Duodenal mucosa (tissue), 2 donors: ENCODE measurements at regions not wholly inside any gene's neighbourhood (a gene's known extent, or its start where the extent isn't known, plus 50 kb on each side); places are given as distances from the start of the nearest gene placed in this dataset.
"Not testable (repeated sequence)": the region's sequence is repeated elsewhere in the genome, so short reads cannot be mapped to it uniquely, and the experiment has no call there.

Source experiments
- H3K27ac ChIP-seq: one replicate; pipeline ENCODE4 v1.7.0; 2013; ENCODE audit warnings: low read depth, low read length
- H3K27me3 ChIP-seq, 2 donors: one replicate each; pipeline ENCODE4 v1.7.0; 2013; ENCODE audit warnings: low read length in 2 of 2, control low read depth in 1 of 2; ENCODE audit not compliant: insufficient read depth in 2 of 2, control insufficient read depth in 1 of 2
- H3K36me3 ChIP-seq, 2 donors: one replicate each; pipeline ENCODE4 v1.7.0; 2013; ENCODE audit warnings: low read length in 2 of 2, control low read depth in 1 of 2; ENCODE audit not compliant: insufficient read depth in 2 of 2, control insufficient read depth in 1 of 2
- H3K4me1 ChIP-seq, 2 donors: one replicate each; pipeline ENCODE4 v1.7.0; 2013; ENCODE audit warnings: low read length in 2 of 2, control low read depth in 1 of 2; ENCODE audit not compliant: insufficient read depth in 2 of 2, control insufficient read depth in 1 of 2
- H3K4me3 ChIP-seq, 2 donors: one replicate each; pipeline ENCODE4 v1.7.0; 2013; ENCODE audit warnings: low read length in 2 of 2, low read depth in 1 of 2
- H3K9ac ChIP-seq, 2 donors: one replicate each; pipeline ENCODE4 v1.7.0; 2013; ENCODE audit warnings: low read length in 2 of 2, low read depth in 1 of 2
- H3K9me3 ChIP-seq, 2 donors: one replicate each; pipeline ENCODE4 v1.7.0; 2013; ENCODE audit warnings: low read length in 2 of 2, control low read depth in 1 of 2; ENCODE audit not compliant: control insufficient read depth in 1 of 2

- Histone ChIP-seq H3K27ac (no peak overlapping the region), H3K9me3 (no peaks in the 10 kb centered on the region), H3K9ac (no peak overlapping the region), H3K4me1 (no peaks in the 10 kb centered on the region), H3K36me3 (no peaks in the 10 kb centered on the region), H3K4me3 (no peak overlapping the region), H3K27me3 (no peaks in the 10 kb centered on the region)
Observed at GRCh38 chr3:164341086-164341485, 737.2 kb downstream of the SI start.

DNA sequence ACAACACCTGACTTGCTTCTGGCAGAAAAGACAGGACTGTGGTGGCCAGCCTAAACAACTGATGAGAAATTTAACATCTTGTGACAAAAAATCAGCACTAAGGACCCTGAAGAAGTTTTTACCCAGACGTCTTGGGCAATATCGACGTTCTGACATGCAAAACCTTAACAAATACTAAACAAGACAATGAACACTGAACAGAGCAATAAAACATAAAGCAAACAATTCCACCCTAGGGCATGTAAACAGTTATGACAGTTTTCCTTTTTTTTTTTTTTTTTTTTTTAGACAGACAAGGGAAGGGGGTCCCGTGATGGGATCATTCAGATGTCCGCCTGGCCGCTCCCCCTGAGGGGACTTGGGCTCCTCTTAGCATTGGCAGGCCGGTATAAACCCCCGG lies 738.0 kb downstream of the SI start:
- H3K9me3 ChIP-seq = no peaks in the 10 kb centered on the region
- no peak overlapping the region for H3K4me3 ChIP-seq
- H3K27ac ChIP-seq = no peak overlapping the region
- H3K27me3 ChIP-seq = no peaks in the 10 kb centered on the region
- no peak overlapping the region for H3K9ac ChIP-seq
- H3K36me3 ChIP-seq = no peaks in the 10 kb centered on the region
- no peaks in the 10 kb centered on the region for H3K4me1 ChIP-seq

DNA sequence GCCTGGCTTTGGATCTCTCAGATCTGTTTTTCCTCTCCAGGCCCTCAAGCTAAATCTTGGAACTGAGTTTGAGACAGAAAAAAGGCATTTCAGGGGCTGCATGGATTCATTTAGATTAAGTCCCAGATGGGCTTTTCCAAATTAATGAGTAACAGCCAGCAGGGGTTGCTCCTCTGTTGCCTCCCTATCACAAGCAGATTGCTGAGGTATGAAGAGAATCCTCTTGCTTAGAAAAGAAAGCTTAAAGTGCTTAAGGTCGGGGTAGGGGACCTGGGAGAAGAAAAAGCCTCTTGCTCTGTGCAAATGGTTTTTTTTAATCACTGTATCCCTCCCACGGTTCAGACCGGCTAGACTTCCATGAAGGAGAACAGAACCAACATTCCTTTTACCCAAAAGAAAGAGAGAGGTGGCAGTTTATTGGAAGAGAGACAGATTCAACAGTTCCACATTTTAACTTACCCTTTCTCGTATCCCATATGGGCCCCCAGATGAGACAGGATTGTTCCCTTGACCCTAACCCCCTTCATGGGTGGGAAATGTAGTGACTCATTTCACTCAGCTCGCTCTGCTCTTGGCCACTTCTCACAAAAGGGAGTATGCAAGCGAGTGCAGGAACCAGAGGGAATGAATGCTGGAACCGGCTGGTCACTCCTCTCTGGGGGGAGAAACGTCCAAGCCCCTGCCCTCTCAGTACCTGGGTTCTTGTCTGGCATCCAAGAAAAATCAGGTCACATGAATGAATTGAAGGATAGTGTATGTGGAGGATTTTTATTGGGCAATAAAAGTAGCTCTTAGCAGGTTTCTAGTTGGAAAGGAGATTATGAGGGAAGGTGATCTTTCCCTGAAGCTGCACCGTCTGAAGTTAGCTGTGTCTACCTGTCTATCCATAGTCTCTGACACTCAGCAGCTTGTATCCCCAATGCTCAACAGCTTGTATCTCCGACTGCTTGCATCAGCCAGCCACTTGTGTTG lies 745.2 kb downstream of the SI start:
- no peaks in the 10 kb centered on the region for H3K36me3 ChIP-seq
- no peak overlapping the region for H3K27ac ChIP-seq
- no peaks in the 10 kb centered on the region for H3K9me3 ChIP-seq
- H3K4me1 ChIP-seq = no peaks in the 10 kb centered on the region
- H3K27me3 ChIP-seq = no peaks in the 10 kb centered on the region
- no peak overlapping the region for H3K4me3 ChIP-seq
- no peak overlapping the region for H3K9ac ChIP-seq

- H3K4me1 ChIP-seq = no peaks in the 10 kb centered on the region
- H3K4me3 ChIP-seq = no peak overlapping the region
- no peak overlapping the region for H3K27ac ChIP-seq
- H3K36me3 ChIP-seq = no peaks in the 10 kb centered on the region
- no peaks in the 10 kb centered on the region for H3K27me3 ChIP-seq
- no peak overlapping the region for H3K9ac ChIP-seq
- no peaks in the 10 kb centered on the region for H3K9me3 ChIP-seq
Observed at GRCh38 chr3:164326714-164327113, 751.6 kb downstream of the SI start.

DNA sequence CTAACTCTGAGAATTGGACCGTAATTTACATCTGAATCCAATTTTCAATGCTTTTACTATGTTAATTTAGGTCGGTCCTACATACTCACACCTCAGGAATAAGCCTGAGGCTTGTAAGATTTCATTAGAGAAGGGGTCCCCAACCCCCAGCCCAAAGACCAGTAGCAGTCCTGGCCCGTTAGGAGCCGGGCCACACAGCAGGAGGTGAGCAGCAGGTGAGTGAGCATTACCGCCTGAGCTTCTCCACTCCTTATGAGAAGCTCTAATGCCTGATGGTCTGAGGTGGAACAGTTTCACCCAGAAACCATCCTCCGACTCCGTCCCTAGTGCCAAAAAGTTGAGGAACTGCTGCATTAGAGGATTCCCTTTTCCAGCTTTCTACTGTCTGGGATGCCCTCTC lies 757.3 kb downstream of the SI start:
- H3K27me3 ChIP-seq = no peaks in the 10 kb centered on the region
- H3K27ac ChIP-seq = no peak overlapping the region
- no peaks in the 10 kb centered on the region for H3K9me3 ChIP-seq
- no peaks in the 10 kb centered on the region for H3K36me3 ChIP-seq
- no peak overlapping the region for H3K4me3 ChIP-seq
- no peak overlapping the region for H3K9ac ChIP-seq
- H3K4me1 ChIP-seq = no peaks in the 10 kb centered on the region

DNA sequence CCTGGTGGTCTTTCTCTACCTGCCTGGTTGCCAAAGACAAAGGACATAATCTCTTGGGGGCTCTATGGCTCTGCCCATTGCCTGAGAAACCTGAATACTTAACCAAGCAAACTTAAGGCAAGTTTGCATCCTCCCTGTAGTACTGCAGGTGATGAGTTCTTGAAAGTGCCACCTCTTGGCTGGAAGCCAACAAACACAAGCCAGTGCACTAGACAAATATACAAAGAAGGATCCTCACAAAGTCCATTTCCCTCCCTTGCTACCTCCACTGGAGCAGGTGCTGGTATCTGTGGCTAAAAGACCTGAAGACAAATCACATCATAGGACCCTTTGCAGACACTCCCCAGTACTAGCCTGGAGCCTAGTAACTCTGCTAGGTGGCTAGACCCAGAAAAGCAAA lies 772.3 kb downstream of the SI start:
- no peaks in the 10 kb centered on the region for H3K36me3 ChIP-seq
- H3K27ac ChIP-seq = no peak overlapping the region
- no peaks in the 10 kb centered on the region for H3K4me1 ChIP-seq
- no peak overlapping the region for H3K4me3 ChIP-seq
- no peak overlapping the region for H3K9ac ChIP-seq
- H3K27me3 ChIP-seq = no peaks in the 10 kb centered on the region
- peaks cover 0 to 3% of the 10 kb centered on the region in 2 donors for H3K9me3 ChIP-seq

DNA sequence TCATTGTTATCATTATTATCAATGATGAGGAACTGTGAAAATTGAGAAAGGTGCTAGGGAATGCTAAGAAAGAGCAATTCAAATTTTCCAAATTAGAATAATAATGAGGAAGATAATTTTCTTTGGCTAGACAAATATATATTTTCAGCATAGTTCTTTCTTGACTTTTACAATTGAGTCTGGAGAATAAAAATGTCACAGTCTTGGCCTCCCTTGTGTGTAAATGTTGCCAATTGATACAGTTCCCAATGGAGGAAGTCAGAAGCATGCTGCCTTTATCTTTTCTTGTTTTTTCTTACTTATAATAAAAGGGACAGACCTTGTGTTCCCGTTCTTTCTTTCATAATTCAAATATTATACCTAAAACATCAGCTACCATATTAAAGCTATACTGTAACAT lies 774.4 kb downstream of the SI start:
- no peaks in the 10 kb centered on the region for H3K27me3 ChIP-seq
- H3K36me3 ChIP-seq = no peaks in the 10 kb centered on the region
- H3K9me3 ChIP-seq = no peaks in the 10 kb centered on the region
- H3K4me3 ChIP-seq = no peak overlapping the region
- H3K9ac ChIP-seq = no peak overlapping the region
- H3K27ac ChIP-seq = no peak overlapping the region
- no peaks in the 10 kb centered on the region for H3K4me1 ChIP-seq

- no peak overlapping the region for H3K27ac ChIP-seq
- no peaks in the 10 kb centered on the region for H3K4me1 ChIP-seq
- H3K27me3 ChIP-seq = no peaks in the 10 kb centered on the region
- H3K36me3 ChIP-seq = no peaks in the 10 kb centered on the region
- H3K4me3 ChIP-seq = no peak overlapping the region
- H3K9me3 ChIP-seq = no peaks in the 10 kb centered on the region
- H3K9ac ChIP-seq = no peak overlapping the region
Observed at GRCh38 chr3:164302622-164303021, 775.7 kb downstream of the SI start.

DNA sequence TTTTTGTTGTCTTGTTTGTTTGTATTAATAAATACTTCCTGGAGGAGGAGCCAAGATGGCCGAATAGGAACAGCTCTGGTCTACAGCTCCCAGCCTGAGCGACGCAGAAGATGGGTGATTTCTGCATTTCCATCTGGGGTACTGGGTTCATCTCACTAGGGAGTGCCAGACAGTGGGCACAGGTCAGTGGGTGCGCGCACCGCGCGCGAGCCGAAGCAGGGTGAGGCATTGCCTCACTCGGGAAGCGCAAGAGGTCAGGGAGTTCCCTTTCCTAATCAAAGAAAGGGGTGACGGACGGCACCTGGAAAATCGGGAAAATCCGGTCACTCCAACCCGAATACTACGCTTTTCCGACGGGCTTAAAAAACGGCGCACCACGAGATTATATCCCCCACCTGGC lies 786.8 kb downstream of the SI start:
- not testable (repeated sequence) for H3K9me3 ChIP-seq, H3K27me3 ChIP-seq, H3K36me3 ChIP-seq, H3K27ac ChIP-seq, H3K4me1 ChIP-seq, H3K9ac ChIP-seq, H3K4me3 ChIP-seq

DNA sequence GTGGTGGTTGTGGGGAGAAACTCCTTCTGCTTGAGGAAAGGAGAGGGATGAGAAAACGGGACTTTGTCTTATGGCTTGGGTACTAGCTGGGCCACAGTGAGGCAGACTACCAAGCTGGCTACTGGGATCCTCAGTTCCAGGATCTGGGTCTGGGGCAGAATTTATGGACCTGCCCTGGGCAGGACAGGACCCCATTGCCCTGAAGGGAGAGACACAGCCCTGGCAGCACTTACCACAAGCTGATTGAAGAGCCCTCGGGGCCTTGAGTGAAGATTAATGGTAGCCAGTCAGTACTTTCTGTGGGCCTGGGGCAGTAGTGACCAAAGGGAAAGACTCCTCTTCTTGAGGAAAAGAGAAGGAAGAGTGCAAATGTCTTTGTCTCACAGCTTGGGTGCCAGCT lies 799.7 kb downstream of the SI start:
- Histone ChIP-seq H3K9me3 (peaks cover 0 to 16% of the 10 kb centered on the region in 2 donors), H3K4me1 (no peaks in the 10 kb centered on the region), H3K9ac (no peak overlapping the region), H3K27me3 (no peaks in the 10 kb centered on the region), H3K4me3 (no peak overlapping the region), H3K27ac (no peak overlapping the region), H3K36me3 (no peaks in the 10 kb centered on the region)
